ENCODE measurements at regions not wholly inside any gene's neighbourhood (a gene's known extent, or its start where the extent isn't known, plus 50 kb on each side); places are given as distances from the start of the nearest gene placed in this dataset.

- Histone ChIP-seq H2BK20ac (ENCODE audit: low read depth, low read length) (no peak overlapping the region), H3K4me1 (ENCODE audit: control insufficient read depth, insufficient read depth, low read length) (no peaks in the 10 kb centered on the region), H3K18ac (ENCODE audit: low read depth, low read length) (no peak overlapping the region), H2AFZ (replicated peaks; ENCODE audit: low read length, poor library complexity) (no peak overlapping the region), H2AK9ac (replicated peaks; ENCODE audit: low read depth, low read length, poor library complexity) (no peak overlapping the region), H3K36me3 (ENCODE audit: control insufficient read depth, insufficient read depth, low read length) (no peaks in the 10 kb centered on the region), H3K4ac (ENCODE audit: low read depth, low read length) (no peak overlapping the region), H2BK15ac (ENCODE audit: low read depth, low read length) (no peak overlapping the region), H3K56ac (ENCODE audit: extremely low read depth, insufficient read depth, low read length) (no peak overlapping the region), H3K14ac (replicated peaks; ENCODE audit: low read depth, low read length) (no peak overlapping the region), H3K4me3 (ENCODE audit: insufficient read depth, low read depth, low read length) (no peak overlapping the region), H3K4me2 (ENCODE audit: low read depth, low read length) (no peak overlapping the region), H3K23ac (ENCODE audit: low read depth, low read length) (no peak overlapping the region), H2BK5ac (ENCODE audit: low read depth, low read length, poor library complexity, severe bottlenecking) (no peak overlapping the region), H2BK120ac (ENCODE audit: low read depth, low read length) (no peak overlapping the region), H3K27ac (ENCODE audit: insufficient read depth, low read length) (no peak overlapping the region), H3K9me3 (ENCODE audit: control insufficient read depth, insufficient read depth, low read length) (no peaks in the 10 kb centered on the region), H4K20me1 (ENCODE audit: insufficient read depth, low read length) (no peaks in the 10 kb centered on the region), H4K91ac (ENCODE audit: insufficient read depth, low read depth, low read length) (no peak overlapping the region), H4K5ac (ENCODE audit: low read depth, low read length) (no peak overlapping the region), H3K9me1 (ENCODE audit: insufficient read depth, low read length) (no peaks in the 10 kb centered on the region), H4K8ac (ENCODE audit: low read depth in 2 of 2, low read length in 2 of 2) (no peak overlapping the region), H3K9ac (ENCODE audit: low read depth, low read length) (no peak overlapping the region), H3K27me3 (ENCODE audit: control insufficient read depth, insufficient read depth, low read length) (no peaks in the 10 kb centered on the region), H3K79me1 (ENCODE audit: low read depth in 1 of 2, low read length in 2 of 2) (no peaks in the 10 kb centered on the region), H2AK5ac (ENCODE audit: low read depth, low read length) (no peak overlapping the region)
- no TSS peak for BruUV-seq (replicated peaks)
- 50% methylated on average over 1 of the region's 8 CpGs; no CpG with 5 or more reads in 1 of the 2 experiments for WGBS, 2 experiments (ENCODE audit: extremely low coverage in 2 of 2, insufficient read length in 1 of 2)
- ChIA-PET CTCF (no interaction called here), POLR2A (ENCODE audit: unreplicated experiment) (no interaction called here)
- TF ChIP-seq MXI1 (IDR thresholded peaks at IDR 0.05; ENCODE audit: borderline replicate concordance, low read depth, low read length) = no peak
- no peak for TF ChIP-seq USF2 (IDR thresholded peaks at IDR 0.05; ENCODE audit: low read depth, low read length)
- no peak for TF ChIP-seq NFE2L2 (IDR thresholded peaks at IDR 0.05; ENCODE audit: low read depth, low read length)
- no peak for TF ChIP-seq CHD1 (IDR thresholded peaks at IDR 0.05; ENCODE audit: low read depth, low read length)
- no peak for TF ChIP-seq CEBPB (IDR thresholded peaks at IDR 0.05; ENCODE audit: low read depth, low read length)
- no peak for TF ChIP-seq FOS (IDR thresholded peaks at IDR 0.05; ENCODE audit: low read depth, low read length)
- TF ChIP-seq MAZ (IDR thresholded peaks at IDR 0.05; ENCODE audit: borderline replicate concordance, low read depth, low read length) = no peak
- TF ChIP-seq RFX5 (IDR thresholded peaks at IDR 0.05; ENCODE audit: low read depth, low read length) = no peak
- DNase-seq (no peak), ATAC-seq (ENCODE audit: low read depth) (no peak)
- in situ Hi-C loops (cut with MboI; ENCODE audit: low sequenced_read_pairs) (no loop called here), intact Hi-C loops (cut with micrococcal nuclease) (no loop called here), dilution Hi-C loops (cut with HindIII; ENCODE audit: low sequenced_read_pairs, unreplicated experiment) (no loop called here)
Measured at GRCh38 chr13:34749046-34749445, 193.0 kb upstream of the NBEA start.

All from IMR-90 (cell line).